Motor neuron (in vitro differentiated cells): ENCODE measurements at regions not wholly inside any gene's neighbourhood (a gene's known extent, or its start where the extent isn't known, plus 50 kb on each side); places are given as distances from the start of the nearest gene placed in this dataset.
A peak's percentile ranks its signal among the peaks of the same experiment; 100 is the strongest.
"Not testable (repeated sequence)": the region's sequence is repeated elsewhere in the genome, so short reads cannot be mapped to it uniquely, and the experiment has no call there.

Experiments
- ATAC-seq, 8 experiments: fragments of 200-7000 bp; cut with Tn5 transposase; replicated peaks in 6 of 8; 2 replicates each; pipeline ENCODE4 v1.8.0; 2021; ENCODE audit warnings: mild to moderate bottlenecking in 8 of 8, moderate library complexity in 8 of 8
- H3K27ac ChIP-seq, 2 donors: fragments of 250-450 bp; sonication (Bioruptor Pico); 2 replicates each; pipeline ENCODE4 v1.9.0; 2021; ENCODE audit warnings: antibody characterized with exemption in 2 of 2, mild to moderate bottlenecking in 2 of 2, moderate library complexity in 1 of 2
- H3K4me1 ChIP-seq, 2 donors: fragments of 250-450 bp; sonication (Bioruptor Pico); replicated peaks in 1 of 2; 2 replicates each; pipeline ENCODE4 v1.6.1; 2021; ENCODE audit warnings: antibody characterized with exemption in 2 of 2, mild to moderate bottlenecking in 2 of 2, moderate library complexity in 1 of 2
- H3K4me3 ChIP-seq, 5 donors: fragments of 250-450 bp; sonication (Bioruptor Pico); 2 replicates each; pipeline ENCODE4 v1.9.0; 2021; ENCODE audit warnings: antibody characterized with exemption in 5 of 5, mild to moderate bottlenecking in 5 of 5, moderate library complexity in 4 of 5
- WGBS, 10 experiments: fragments of 450-650 bp; shearing (Covaris generic); methylation state at CpG; one replicate each; pipeline ENCODE4 v1.0.0; 2022; 5-methylcytosine and 5-hydroxymethylcytosine counted together
- in situ Hi-C, 9 experiments: fragments of 400-800 bp; cut with MboI; loops; one replicate each; pipeline ENCODE4 v1.15.0; 2021; ENCODE audit warnings: low sequenced_read_pairs in 9 of 9, low pct_unique_long_range_greater_than_20kb in 2 of 9; ENCODE audit not compliant: unreplicated experiment in 9 of 9

- ATAC-seq, result peak in 1 of 8 experiments; percentile 70
- Histone ChIP-seq H3K4me1 (peaks cover 4 to 17% of the 10 kb centered on the region in 2 donors), H3K4me3 (no peak overlapping the region), H3K27ac (no peak overlapping the region)
- 0 to 88% (median 54%) methylated on average over 1 to 4 of the region's 5 CpGs; no CpG with 5 or more reads in 2 of the 10 experiments for WGBS, 10 experiments
- in situ Hi-C loops, result loop anchor here in 1 of 9 experiments (10.0 to 25.0 kb wide), 2 partner anchors 303 to 440 kb away; no protein-coding TSS in a partner anchor
Observed at GRCh38 chr5:133865113-133865512, 103.3 kb downstream of the C5orf15 start.

- Histone ChIP-seq H3K4me1 (peaks cover 0 to 13% of the 10 kb centered on the region in 2 donors), H3K4me3 (no peak overlapping the region), H3K27ac (no peak overlapping the region)
- in situ Hi-C loops, result loop anchor here in 1 of 9 experiments (10.0 to 25.0 kb wide), 2 partner anchors 302 to 440 kb away; no protein-coding TSS in a partner anchor
- WGBS, 10 experiments, result 33 to 91% (median 65%) methylated on average over 1 to 4 of the region's 5 CpGs; no CpG with 5 or more reads in 4 of the 10 experiments
- no peak for ATAC-seq
Observed at GRCh38 chr5:133864711-133865110, 103.7 kb downstream of the C5orf15 start.

GRCh38 chr5:133863857-133864585 lies 104.4 kb downstream of the C5orf15 start:
- Histone ChIP-seq H3K27ac (no peak overlapping the region), H3K4me3 (no peak overlapping the region), H3K4me1 (peaks cover 0 to 6% of the 10 kb centered on the region in 2 donors)
- 11 to 84% (median 66%) methylated on average over 2 to 11 of the region's 11 CpGs; no CpG with 5 or more reads in 2 of the 10 experiments for WGBS, 10 experiments
- in situ Hi-C loops, result loop anchor here in 1 of 9 experiments (10.0 to 25.0 kb wide), 2 partner anchors 302 to 439 kb away; no protein-coding TSS in a partner anchor
- ATAC-seq, result no peak

GRCh38 chr5:133861161-133861737 lies 107.2 kb downstream of the C5orf15 start:
- no peak overlapping the region for H3K4me3 ChIP-seq
- in situ Hi-C loops, result loop anchor here in 1 of 9 experiments (10.0 to 25.0 kb wide), 2 partner anchors 299 to 436 kb away; no protein-coding TSS in a partner anchor
- WGBS, 10 experiments, result 20 to 100% (median 60%) methylated on average over 1 to 7 of the region's 9 CpGs; no CpG with 5 or more reads in 3 of the 10 experiments
- H3K4me1 ChIP-seq, result no peaks in the 10 kb centered on the region
- ATAC-seq, result no peak
- no peak overlapping the region for H3K27ac ChIP-seq

- 20 to 63% (median 44%) methylated on average over 1 to 3 of the region's 4 CpGs; no CpG with 5 or more reads in 4 of the 10 experiments for WGBS, 10 experiments
- in situ Hi-C loops, result loop anchor here in 1 of 9 experiments (25.0 kb wide), 1 partner anchor 297 kb away; no protein-coding TSS in a partner anchor
- Histone ChIP-seq H3K4me3 (no peak overlapping the region), H3K4me1 (no peaks in the 10 kb centered on the region), H3K27ac (no peak overlapping the region)
- no peak for ATAC-seq
Observed at GRCh38 chr5:133859073-133859472, 109.4 kb downstream of the C5orf15 start.

GRCh38 chr5:133857595-133858313 lies 110.7 kb downstream of the C5orf15 start:
- H3K4me3 ChIP-seq, H3K4me1 ChIP-seq, H3K27ac ChIP-seq, ATAC-seq: not testable (repeated sequence)
- WGBS, 10 experiments, result 88 to 100% (median 96%) methylated on average over 2 to 17 of the region's 44 CpGs; no CpG with 5 or more reads in 7 of the 10 experiments
- in situ Hi-C loops, result loop anchor here in 1 of 9 experiments (25.0 kb wide), 1 partner anchor 295 kb away; no protein-coding TSS in a partner anchor

- Histone ChIP-seq H3K4me1 (no peaks in the 10 kb centered on the region), H3K4me3 (no peak overlapping the region), H3K27ac (no peak overlapping the region)
- WGBS, 10 experiments, result 14 to 86% (median 83%) methylated on average over 1 to 4 of the region's 8 CpGs; no CpG with 5 or more reads in 3 of the 10 experiments
- in situ Hi-C loops, result loop anchor here in 1 of 9 experiments (25.0 kb wide), 1 partner anchor 292 kb away; no protein-coding TSS in a partner anchor
- no peak for ATAC-seq
Observed at GRCh38 chr5:133854554-133854953, 113.9 kb downstream of the C5orf15 start.

GRCh38 chr5:133853646-133854365 lies 114.6 kb downstream of the C5orf15 start:
- in situ Hi-C loops, result loop anchor here in 1 of 9 experiments (25.0 kb wide), 1 partner anchor 292 kb away; no protein-coding TSS in a partner anchor
- no peak for ATAC-seq
- no peak overlapping the region for H3K4me3 ChIP-seq
- no peak overlapping the region for H3K27ac ChIP-seq
- H3K4me1 ChIP-seq, result no peaks in the 10 kb centered on the region
- 17 to 80% (median 56%) methylated on average over 1 to 4 of the region's 6 CpGs; no CpG with 5 or more reads in 2 of the 10 experiments for WGBS, 10 experiments

GRCh38 chr5:133851521-133851920 lies 116.9 kb downstream of the C5orf15 start:
- in situ Hi-C loops, result loop anchor here in 1 of 9 experiments (25.0 kb wide), 1 partner anchor 289 kb away; no protein-coding TSS in a partner anchor
- no peaks in the 10 kb centered on the region for H3K4me1 ChIP-seq
- H3K27ac ChIP-seq, result no peak overlapping the region
- WGBS, 10 experiments, result 6 to 20% methylated on average over 1 to 2 of the region's 2 CpGs; no CpG with 5 or more reads in 8 of the 10 experiments
- H3K4me3 ChIP-seq, result no peak overlapping the region
- no peak for ATAC-seq

GRCh38 chr5:133850811-133851210 lies 117.6 kb downstream of the C5orf15 start:
- Histone ChIP-seq H3K27ac (no peak overlapping the region), H3K4me3 (no peak overlapping the region), H3K4me1 (no peaks in the 10 kb centered on the region)
- 33 to 100% (median 86%) methylated on average over 1 to 4 of the region's 5 CpGs; no CpG with 5 or more reads in 2 of the 10 experiments for WGBS, 10 experiments
- in situ Hi-C loops, result loop anchor here in 1 of 9 experiments (25.0 kb wide), 1 partner anchor 289 kb away; no protein-coding TSS in a partner anchor
- no peak for ATAC-seq

GRCh38 chr5:133849116-133849515 lies 119.3 kb downstream of the C5orf15 start:
- no peak overlapping the region for H3K27ac ChIP-seq
- ATAC-seq, result no peak
- H3K4me1 ChIP-seq, result no peaks in the 10 kb centered on the region
- in situ Hi-C loops, result no loop called here
- WGBS, 10 experiments, result 0 to 69% (median 35%) methylated on average over 1 to 6 of the region's 8 CpGs; no CpG with 5 or more reads in 4 of the 10 experiments
- H3K4me3 ChIP-seq, result no peak overlapping the region

- H3K4me1 ChIP-seq, result no peaks in the 10 kb centered on the region
- H3K27ac ChIP-seq, result no peak overlapping the region
- no peak for ATAC-seq
- 20 to 100% (median 60%) methylated on average over 1 to 3 of the region's 7 CpGs; no CpG with 5 or more reads in 5 of the 10 experiments for WGBS, 10 experiments
- in situ Hi-C loops, result no loop called here
- no peak overlapping the region for H3K4me3 ChIP-seq
Observed at GRCh38 chr5:133848341-133848811, 120.0 kb downstream of the C5orf15 start.
